ENCODE measurements at regions not wholly inside any gene's neighbourhood (a gene's known extent, or its start where the extent isn't known, plus 50 kb on each side); places are given as distances from the start of the nearest gene placed in this dataset.

DNA sequence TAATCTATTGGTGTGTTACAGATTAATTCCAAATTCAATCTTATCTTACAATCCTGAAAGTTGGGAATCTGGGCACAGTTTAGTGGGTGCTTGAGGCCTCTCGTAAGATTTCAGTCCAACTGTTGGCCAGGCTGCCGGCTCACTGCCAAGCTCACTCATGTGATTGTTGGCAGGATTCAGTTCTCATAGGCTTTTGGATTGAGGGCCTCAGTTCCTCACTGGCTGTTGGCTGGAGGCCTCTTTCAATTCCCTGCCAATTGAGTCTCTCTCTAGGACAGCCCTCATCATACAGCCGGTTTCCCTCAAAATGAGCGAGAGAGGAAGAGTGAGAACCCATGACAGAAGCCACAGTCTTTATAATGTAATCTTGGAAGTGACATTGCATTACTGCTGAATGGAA is 123.5 kb upstream of the FBXO33 start:
- intact Hi-C loops (cut with DNase I, micrococcal nuclease) = no loop called here
- no peak for DNase-seq
- H3K4me1 ChIP-seq (ENCODE audit: low read depth) = no peaks in the 10 kb centered on the region
- H3K4me3 ChIP-seq = no peak overlapping the region
- peaks cover 65% of the 10 kb centered on the region for H3K9me3 ChIP-seq
- no peaks in the 10 kb centered on the region for H3K36me3 ChIP-seq (ENCODE audit: low read depth)
- no peak for ATAC-seq
- TF ChIP-seq, protein P1, sequence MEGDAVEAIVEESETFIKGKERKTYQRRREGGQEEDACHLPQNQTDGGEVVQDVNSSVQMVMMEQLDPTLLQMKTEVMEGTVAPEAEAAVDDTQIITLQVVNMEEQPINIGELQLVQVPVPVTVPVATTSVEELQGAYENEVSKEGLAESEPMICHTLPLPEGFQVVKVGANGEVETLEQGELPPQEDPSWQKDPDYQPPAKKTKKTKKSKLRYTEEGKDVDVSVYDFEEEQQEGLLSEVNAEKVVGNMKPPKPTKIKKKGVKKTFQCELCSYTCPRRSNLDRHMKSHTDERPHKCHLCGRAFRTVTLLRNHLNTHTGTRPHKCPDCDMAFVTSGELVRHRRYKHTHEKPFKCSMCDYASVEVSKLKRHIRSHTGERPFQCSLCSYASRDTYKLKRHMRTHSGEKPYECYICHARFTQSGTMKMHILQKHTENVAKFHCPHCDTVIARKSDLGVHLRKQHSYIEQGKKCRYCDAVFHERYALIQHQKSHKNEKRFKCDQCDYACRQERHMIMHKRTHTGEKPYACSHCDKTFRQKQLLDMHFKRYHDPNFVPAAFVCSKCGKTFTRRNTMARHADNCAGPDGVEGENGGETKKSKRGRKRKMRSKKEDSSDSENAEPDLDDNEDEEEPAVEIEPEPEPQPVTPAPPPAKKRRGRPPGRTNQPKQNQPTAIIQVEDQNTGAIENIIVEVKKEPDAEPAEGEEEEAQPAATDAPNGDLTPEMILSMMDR (IDR thresholded peaks at IDR 0.05) = no peak

DNA sequence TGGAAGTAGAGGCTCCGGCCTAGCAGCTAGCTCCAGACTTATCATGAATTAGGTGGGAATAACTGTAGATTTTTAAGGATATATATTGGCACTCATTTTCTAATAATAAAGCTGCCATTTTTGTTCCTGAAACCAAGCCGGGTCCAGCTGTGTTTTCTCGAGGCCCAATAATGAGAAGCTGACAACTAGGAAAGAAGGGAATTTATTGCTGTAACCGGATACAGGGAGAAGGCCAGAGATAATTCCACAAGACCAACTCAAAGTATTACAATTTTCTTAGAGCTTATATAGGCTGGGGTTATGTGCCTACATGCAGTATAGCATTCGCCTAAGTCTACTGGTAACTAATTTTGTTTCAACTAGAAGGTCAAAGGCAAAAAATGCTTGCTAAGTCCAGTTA is 122.3 kb upstream of the FBXO33 start:
- Histone ChIP-seq H3K9me3 (peaks cover 67% of the 10 kb centered on the region), H3K4me3 (no peak overlapping the region), H3K4me1 (ENCODE audit: low read depth) (no peaks in the 10 kb centered on the region), H3K36me3 (ENCODE audit: low read depth) (no peaks in the 10 kb centered on the region)
- DNase-seq = no peak
- no peak for ATAC-seq
- TF ChIP-seq, protein P1 (IDR thresholded peaks at IDR 0.05) = no peak
- intact Hi-C loops (cut with DNase I, micrococcal nuclease) = no loop called here

DNA sequence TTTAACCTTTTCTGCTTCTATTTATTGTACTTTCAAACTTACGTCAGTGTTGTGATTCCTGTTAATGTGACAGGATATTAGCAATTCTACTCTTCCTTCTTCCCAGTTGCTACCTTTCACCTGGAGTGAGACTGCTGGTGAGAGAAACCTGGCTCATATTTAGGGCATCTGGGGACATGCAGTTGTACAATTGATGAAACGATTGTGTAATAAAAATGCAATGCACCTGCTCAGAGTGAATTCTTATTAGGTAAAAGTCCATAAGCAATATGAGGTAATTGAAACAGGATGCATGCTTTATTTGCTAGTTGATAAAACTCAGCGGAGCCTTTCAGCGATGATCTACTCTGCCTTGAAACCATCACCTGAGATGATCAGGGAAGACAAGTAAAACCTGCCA is 116.1 kb upstream of the FBXO33 start:
- DNase-seq (no peak), ATAC-seq (no peak)
- TF ChIP-seq, protein P1 (IDR thresholded peaks at IDR 0.05) = no peak
- Histone ChIP-seq H3K4me3 (no peak overlapping the region), H3K36me3 (ENCODE audit: low read depth) (no peaks in the 10 kb centered on the region), H3K9me3 (peaks cover 34% of the 10 kb centered on the region), H3K4me1 (ENCODE audit: low read depth) (no peaks in the 10 kb centered on the region)
- intact Hi-C loops (cut with DNase I, micrococcal nuclease) = no loop called here

DNA sequence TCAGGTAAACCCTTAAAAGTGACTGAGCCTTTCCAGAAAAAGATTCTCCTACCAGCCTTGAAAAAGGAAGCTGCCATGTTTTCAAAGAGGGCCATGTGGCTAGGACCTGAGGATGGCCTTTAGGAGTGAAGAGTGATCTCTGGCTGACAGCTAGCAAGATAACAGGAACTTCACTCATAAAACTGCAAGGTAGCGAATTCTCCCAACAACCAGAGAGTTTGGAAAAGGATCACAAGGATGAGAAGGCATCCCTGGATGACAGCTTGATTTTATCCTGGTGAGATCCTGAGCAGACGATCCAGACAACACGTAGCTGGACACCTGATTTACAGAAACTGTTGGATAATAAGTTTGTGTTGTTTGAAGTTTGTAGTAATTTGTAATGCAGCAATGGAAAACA is 115.6 kb upstream of the FBXO33 start:
- peaks cover 38% of the 10 kb centered on the region for H3K9me3 ChIP-seq
- DNase-seq (no peak), ATAC-seq (no peak)
- TF ChIP-seq, protein P1 (IDR thresholded peaks at IDR 0.05) = no peak
- no peak overlapping the region for H3K4me3 ChIP-seq
- H3K4me1 ChIP-seq (ENCODE audit: low read depth) = no peaks in the 10 kb centered on the region
- intact Hi-C loops (cut with DNase I, micrococcal nuclease) = no loop called here
- no peaks in the 10 kb centered on the region for H3K36me3 ChIP-seq (ENCODE audit: low read depth)

DNA sequence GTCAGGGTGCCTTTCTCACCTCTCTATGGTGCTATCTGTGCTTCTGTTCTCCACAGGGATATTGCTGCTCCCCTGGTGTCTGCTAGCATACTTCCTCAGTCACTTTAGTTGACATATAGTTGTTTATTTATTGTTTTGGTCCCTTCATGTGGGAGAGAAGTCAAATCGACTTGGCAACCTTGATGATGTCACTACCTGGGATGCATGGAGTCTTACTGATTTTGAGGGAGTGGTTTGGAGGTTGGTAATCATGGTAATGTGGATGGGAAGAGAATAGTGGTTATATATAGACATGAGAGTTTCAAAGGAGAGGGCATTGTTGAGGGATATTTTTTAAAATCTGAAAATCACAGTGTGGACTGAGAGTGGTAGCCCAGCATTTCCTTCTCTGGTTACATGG is 73.6 kb upstream of the FBXO33 start:
- peaks cover 24% of the 10 kb centered on the region for H3K9me3 ChIP-seq
- no peak overlapping the region for H3K4me3 ChIP-seq
- H3K36me3 ChIP-seq (ENCODE audit: low read depth) = no peaks in the 10 kb centered on the region
- no peak for DNase-seq
- TF ChIP-seq, protein P1 (IDR thresholded peaks at IDR 0.05) = no peak
- ATAC-seq = no peak
- H3K4me1 ChIP-seq (ENCODE audit: low read depth) = no peaks in the 10 kb centered on the region
- intact Hi-C loops (cut with DNase I, micrococcal nuclease) = no loop called here

DNA sequence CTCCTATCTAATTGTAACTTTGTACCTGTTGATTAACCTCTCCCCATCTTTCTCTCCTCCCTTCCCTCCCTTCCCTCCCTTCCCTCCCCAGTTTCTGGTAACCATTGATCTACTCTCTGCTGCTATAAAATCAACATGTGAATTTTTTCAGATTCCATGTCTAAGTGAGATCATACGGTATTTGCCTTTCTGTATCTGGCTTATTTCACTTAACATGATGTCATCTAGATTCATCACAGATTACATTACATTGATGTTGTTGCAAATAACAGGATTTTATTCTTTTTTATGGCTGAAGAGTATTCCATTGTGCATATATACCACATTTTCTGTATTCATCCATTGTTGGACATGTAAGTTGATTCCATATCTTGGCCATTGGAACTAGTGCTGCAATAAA is 68.0 kb upstream of the FBXO33 start:
- no peak for ATAC-seq
- TF ChIP-seq, protein P1 (IDR thresholded peaks at IDR 0.05) = no peak

More for the DNA sequence above, 68.0 kb upstream of the FBXO33 start:
- Histone ChIP-seq H3K4me1 (ENCODE audit: low read depth) (no peaks in the 10 kb centered on the region), H3K36me3 (ENCODE audit: low read depth) (no peaks in the 10 kb centered on the region), H3K9me3 (peaks cover 9% of the 10 kb centered on the region), H3K4me3 (no peak overlapping the region)
- no peak for DNase-seq
- intact Hi-C loops (cut with DNase I, micrococcal nuclease) = no loop called here
